GM18508 (cell line): ENCODE measurements at regions not wholly inside any gene's neighbourhood (a gene's known extent, or its start where the extent isn't known, plus 50 kb on each side); places are given as distances from the start of the nearest gene placed in this dataset.
A peak's percentile ranks its signal among the peaks of the same experiment; 100 is the strongest.
"Not testable (repeated sequence)": the region's sequence is repeated elsewhere in the genome, so short reads cannot be mapped to it uniquely, and the experiment has no call there.

ENCODE experiments used
- ATAC-seq: cut with Tn5 transposase; IDR thresholded peaks from one replicate; pipeline ENCODE4 v1.9.1; 2021; ENCODE audit warnings: moderate number of reproducible peaks; ENCODE audit not compliant: insufficient read depth, unreplicated experiment

DNA sequence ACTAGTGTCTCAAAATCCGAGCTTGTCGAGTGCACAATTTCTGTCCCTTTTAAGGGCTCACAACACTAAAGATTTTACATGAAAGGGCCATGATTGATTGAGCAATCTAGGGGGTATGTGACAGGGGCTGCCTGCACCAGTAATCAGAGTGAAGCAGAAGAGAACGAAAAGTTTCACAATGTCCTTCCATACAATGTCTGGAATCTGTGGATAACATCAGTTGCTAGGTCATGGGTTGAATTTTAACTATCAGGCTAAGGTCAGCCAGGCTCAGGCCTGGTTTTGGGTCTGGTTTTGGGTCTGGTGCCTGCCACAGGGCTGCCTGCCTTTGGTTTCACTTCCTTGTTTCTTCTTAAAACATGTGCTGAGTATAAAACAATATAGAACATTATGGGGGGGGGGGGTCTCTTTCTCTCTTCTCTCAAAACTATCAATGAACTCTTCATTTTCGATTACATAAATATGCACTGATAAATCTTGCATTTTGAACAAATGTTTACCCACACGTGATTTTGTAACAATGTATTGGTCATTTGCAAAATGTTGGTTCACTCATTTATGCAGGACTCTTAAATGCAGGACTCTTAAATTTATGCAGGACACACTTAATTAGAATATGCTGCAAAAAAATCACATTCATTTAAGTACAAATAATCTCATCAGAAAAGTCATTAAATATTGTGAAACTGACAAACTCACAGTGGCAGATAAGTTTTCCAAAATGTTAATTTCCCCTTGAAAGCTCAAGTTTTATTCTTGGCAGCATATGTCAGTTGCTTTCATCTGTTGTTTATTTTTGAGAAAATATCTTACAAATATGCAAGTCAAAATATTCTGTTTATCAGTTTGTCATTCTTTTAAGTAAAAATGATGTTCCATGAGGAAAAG is 290.5 kb upstream of the KYNU start:
- no peak for ATAC-seq

- peak; percentile 64 for ATAC-seq
These were observed 291.7 kb upstream of the KYNU start for GRCh38 chr2:142585785-142586184.

- ATAC-seq = no peak
These were observed 295.1 kb upstream of the KYNU start for GRCh38 chr2:142582317-142582716.

DNA sequence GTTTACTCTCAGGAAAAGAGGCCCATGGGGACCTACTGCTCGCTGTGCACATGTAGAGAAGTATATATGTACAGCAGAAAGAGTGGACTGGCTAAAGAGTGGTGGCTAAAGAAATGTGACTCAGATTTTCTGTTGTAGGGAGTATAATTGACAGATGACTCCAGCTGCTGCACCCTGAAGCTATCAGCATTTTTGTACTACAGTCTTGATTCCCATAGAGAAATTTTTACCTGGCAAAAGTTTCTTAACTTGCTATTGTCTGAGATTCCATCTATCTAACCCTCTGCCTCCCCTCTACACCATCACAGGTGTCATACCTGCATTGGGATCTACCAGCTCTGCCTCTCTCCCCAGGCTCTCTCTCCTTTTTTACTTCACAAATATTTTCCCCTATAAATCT is 296.0 kb upstream of the KYNU start:
- ATAC-seq = no peak

DNA sequence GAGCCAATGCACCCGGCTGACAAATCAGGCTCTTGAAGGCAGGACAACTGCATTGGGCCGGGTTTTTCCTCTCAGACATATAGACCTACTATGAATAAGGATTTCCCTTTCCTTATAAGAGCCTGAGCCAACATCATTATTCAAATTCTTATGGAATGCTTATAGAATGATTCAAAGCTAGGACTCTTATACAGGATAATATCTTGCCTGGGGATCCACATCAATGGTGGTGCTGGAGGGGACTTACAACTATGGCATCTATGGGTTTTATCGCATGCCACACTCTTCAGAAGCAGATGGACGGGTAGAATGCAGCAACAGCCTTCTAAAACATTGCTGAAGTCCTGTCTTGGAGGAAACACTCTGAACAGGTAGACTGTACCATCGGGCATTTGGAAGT is 296.8 kb upstream of the KYNU start:
- ATAC-seq = no peak

- ATAC-seq = no peak
These were observed 301.9 kb upstream of the KYNU start for GRCh38 chr2:142575561-142575960.

- ATAC-seq = no peak
These were observed 303.1 kb upstream of the KYNU start for GRCh38 chr2:142574388-142574787.

DNA sequence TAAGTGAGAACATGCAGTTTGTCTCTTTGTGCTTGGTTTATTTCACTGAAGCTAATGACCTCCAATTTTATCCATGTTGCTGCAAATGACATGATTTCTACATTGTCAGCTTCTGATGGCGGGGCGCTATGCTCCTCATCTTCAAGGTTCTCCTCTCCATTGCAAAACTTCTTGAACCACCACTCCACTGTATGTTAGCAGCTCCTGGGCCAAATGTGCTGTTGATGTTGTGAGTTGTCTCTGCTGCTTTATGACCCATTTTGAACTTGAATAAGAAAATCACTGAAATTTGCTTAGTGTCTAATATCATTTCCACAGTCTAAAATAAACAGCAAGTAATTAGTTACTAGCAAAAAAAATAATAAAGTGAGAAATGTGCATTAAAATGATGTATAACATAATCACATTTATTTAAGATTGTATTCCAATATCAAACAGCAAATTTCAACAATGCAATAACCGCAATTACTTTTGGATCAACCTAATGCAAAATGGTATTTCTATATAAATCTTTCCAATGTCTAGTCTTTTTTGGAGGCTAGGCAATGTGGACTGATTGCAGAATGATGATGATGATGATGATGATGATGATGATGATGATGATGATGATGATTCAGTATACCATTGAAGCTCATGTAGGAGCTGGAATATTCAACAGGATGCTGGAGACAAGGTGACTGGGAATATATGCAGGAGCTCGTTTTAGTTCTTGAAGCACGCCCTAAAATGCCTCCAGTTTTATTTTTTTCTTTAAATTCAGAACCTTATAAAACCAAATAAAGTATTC is 304.9 kb upstream of the KYNU start:
- no peak for ATAC-seq

- ATAC-seq = no peak
These were observed 305.5 kb upstream of the KYNU start for GRCh38 chr2:142571934-142572333.

DNA sequence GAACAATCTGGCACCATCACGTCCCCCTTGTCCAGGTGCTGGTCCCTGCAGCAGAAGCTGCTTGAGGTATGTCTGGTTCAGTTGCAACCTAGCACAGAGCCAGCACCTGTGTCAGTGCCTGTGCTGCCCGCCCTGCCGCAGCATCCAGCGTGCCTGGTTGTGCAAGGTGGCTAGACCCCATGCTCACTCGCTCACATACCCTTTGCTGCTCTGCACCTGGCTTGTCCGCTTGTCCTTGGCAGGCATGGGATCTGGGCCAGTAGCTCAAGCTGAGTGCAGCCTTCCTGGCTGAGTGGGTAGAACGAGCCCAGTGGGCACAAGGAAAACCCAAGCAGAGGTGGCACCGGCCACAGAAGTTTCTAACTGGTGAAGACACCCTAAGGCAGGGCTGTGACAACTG is 314.6 kb upstream of the KYNU start:
- ATAC-seq = no peak

DNA sequence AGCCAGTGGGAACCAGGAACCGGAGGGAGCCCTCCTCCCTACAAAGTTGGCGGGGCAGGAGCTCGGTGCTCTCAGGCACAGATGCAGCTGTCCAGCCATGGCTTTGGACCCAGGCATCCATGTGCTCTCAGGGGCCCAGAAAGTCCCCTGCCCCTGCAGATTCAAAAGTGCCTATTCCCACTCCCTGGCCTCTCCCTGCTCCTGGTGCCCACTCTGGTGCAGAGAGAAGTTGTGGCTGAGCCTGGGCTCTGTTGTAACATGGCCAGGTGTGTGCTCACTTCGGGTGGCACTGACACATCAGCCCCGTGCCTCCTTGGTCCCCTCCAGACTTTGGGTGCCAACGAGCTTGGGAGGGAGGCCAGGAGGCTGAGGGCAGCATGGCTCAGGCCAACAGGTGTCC is 315.8 kb upstream of the KYNU start:
- ATAC-seq = no peak

DNA sequence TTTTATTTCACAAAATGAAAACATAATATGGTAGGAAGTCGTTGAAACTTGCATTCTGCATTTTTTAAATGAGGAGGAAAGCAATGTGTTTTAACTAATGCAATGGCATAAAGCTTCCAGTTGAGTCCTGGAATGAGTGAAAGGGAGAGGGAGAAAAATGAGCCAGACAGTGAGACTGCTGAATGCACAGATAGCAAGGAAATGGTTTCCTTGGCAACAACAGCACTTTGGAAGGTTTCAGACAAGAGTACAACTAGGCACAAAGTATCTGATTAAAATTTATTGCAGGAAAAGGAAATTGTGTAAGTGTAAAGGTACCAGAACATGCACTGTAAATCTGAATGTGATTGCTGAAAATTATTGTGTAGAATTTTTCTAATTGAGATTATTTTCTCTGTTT is 320.1 kb upstream of the KYNU start:
- no peak for ATAC-seq

DNA sequence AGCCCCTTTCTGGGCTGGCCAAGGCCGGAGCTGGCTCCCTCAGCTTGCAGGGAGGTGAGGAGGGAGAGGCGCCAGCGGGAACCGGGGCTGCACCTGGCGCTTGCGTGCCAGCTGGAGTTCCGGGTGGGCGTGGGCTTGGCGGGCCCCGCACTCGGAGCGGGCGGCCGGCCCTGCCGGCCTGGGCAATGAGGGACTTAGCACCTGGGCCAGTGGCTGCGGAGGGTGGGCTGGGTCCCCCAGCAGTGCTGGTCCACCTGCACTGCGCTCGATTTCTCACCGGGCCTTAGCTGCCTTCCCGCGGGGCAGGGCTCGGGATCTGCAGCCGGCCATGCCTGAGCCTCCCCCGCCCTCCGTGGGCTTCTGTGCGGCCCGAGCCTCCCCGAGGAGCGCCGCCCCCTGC is 331.5 kb upstream of the KYNU start:
- ATAC-seq = not testable (repeated sequence)

GRCh38 chr2:142545036-142545435 is 332.4 kb upstream of the KYNU start:
- ATAC-seq = no peak

DNA sequence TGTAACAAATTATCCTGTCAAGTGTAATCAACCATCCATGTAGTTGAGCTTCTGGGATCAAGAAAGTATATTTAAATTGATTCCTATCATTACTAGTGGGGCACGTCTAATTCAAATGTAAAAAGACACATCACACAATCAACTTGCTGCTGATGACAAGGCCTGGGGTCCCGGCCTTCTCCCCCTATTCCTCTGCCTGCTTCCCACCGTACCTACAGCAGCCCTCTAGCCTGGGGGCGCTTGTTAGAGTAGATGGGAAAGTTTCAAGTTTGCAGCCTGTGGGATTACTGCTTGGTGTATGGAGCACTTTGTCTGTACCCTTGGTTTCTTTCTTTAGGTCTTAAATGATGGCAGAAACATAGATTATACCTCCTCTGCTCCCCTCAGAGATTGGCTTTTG is 333.3 kb upstream of the KYNU start:
- ATAC-seq = no peak

GRCh38 chr2:142542431-142542910 is 335.0 kb upstream of the KYNU start:
- no peak for ATAC-seq

DNA sequence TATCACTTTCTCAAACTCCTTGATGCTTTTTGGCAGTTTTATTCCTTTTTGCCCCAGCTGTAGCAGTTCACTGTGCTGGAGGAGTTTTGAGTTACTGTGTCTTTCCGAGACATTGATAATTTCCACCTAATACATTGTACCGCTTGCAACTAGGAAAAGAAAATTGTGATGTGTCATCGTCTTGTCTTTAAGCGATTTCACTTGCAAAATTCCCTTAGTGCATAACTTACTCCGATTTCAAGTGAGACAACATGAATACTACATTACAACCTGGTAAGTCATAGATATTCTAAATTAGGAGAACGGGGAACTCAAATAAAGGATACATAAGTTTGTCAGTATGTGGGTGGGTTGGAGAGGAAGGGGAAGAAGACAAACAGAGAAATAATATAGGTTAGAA is 340.5 kb upstream of the KYNU start:
- ATAC-seq = no peak

- ATAC-seq = no peak
These were observed 341.0 kb upstream of the KYNU start for GRCh38 chr2:142536492-142536891.

GRCh38 chr2:142535311-142535710 is 342.2 kb upstream of the KYNU start:
- no peak for ATAC-seq

- no peak for ATAC-seq
These were observed 344.3 kb upstream of the KYNU start for GRCh38 chr2:142533177-142533576.

GRCh38 chr2:142531377-142531776 is 346.1 kb upstream of the KYNU start:
- no peak for ATAC-seq
